GM18511 (cell line): ENCODE measurements at regions not wholly inside any gene's neighbourhood (a gene's known extent, or its start where the extent isn't known, plus 50 kb on each side); places are given as distances from the start of the nearest gene placed in this dataset.
"Not testable (repeated sequence)": the region's sequence is repeated elsewhere in the genome, so short reads cannot be mapped to it uniquely, and the experiment has no call there.

Experiments used
- ATAC-seq: cut with Tn5 transposase; IDR thresholded peaks from one replicate; pipeline ENCODE4 v1.9.1; 2021; ENCODE audit warnings: mild to moderate bottlenecking, moderate library complexity; ENCODE audit not compliant: unreplicated experiment

DNA sequence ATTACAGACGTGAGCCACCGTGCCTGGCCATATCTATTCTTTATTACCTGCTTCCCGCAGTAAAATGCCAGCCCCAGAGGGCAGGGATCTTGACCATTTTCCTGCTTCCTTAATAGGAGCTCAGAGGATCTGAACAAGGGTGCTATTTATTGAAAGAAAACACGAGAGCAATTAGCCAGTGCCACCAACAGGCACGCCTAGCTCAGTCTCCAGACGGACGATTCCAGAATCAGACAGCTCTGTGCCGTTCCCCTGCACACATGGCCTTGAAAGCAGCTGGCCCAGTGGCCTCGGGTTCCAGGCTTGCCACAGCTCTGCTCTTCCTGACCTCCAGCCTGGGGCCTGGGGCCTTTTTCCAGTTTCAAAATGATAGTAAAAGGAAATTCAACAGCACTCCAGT, 135.2 kb upstream of the RFLNA start:
- ATAC-seq = no peak

DNA sequence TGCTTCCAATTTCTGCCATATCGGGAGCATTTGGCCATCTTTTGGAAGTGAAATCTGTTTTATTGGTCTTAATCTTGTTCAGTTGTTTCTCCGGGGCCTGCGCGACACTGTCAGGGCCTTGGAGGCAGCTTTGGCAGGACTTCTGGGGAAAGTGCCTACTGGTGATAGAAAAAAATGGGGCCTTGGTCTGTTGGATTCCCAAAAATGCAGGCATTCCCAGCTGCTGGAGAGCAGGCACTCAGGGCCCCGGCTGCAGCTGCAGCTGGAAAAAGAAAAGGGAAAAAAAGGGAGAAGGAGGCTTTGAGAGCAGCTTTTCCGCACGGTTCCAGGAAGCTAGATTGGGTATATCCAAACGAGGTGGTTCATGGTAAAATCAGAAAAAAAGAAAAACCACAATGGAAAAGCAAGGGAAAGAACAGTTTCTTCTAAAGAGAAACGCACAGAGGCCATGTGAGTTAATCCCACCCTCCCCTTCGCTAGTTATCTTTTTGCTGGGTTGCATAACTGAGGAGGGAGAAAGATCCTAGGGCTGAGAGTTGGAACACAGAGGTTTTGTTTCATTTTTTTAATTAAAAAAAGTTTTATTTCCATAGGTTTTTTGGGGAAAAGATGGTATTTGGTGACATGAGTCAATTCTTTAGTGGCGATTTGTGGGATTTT, 134.7 kb upstream of the RFLNA start:
- ATAC-seq = no peak

DNA sequence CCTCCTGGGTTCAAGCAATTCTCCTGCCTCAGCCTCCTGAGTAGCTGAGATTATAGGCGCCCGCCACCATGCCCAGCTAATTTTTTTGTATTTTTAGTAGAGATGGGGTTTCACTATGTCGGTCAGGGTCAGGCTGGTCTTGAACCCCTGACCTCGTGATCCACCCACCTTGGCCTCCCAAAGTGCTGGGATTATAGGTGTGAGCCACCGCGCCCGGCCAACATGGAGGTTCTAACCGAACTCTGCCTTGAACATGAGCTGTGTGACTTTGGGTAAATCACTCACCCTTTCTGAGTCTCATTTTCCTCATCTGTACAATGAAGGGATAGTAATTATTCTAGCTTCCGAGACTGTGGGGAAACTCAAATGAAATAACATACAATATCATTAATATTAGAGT, 133.5 kb upstream of the RFLNA start:
- not testable (repeated sequence) for ATAC-seq

DNA sequence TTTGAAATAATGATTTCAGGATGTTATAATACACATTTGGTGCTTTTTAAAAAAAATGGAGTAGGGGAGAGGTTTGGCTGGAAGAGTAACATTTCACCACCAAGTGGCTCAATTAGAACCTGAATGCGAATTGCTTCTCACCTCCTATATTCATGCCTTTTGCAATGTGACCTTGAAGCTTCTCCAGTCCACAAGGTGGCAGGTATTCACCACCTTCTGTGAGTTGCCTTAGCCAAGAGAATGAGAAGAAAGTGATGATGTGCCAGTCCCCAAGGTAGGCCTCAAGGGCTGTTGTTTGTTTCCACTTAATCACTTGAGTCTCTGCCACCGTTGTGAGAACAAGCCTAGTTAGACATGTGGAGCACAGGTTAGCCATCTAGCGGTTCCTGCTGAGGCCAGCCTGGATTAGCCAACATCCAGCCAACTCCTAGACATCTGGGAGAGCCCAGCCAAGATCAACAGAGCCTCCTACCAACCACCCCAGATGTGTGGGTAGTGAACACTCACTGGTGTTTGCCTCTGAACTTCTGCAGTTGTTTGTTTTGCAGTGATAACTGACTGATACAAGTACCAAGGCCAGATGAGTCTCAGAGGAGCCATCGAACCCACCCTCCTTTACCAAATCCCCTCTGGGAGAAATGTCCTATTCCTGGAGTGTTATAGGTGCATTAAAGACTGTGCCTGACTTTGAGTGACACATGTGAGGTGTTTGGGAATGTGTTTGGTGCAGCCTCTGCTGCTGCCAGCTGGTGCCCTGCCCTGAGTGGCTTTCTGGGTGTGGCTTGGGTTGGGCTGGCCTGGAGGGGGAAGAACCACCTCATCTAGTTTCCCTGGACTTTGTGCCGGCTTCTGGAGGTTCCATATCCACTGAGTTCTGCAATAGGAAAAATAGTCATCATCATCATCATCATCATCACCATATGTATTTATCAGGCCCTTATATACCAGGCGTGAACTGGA, 132.5 kb upstream of the RFLNA start:
- ATAC-seq = no peak

- no peak for ATAC-seq
Observed at GRCh38 chr12:124165695-124166094, 129.2 kb upstream of the RFLNA start.

DNA sequence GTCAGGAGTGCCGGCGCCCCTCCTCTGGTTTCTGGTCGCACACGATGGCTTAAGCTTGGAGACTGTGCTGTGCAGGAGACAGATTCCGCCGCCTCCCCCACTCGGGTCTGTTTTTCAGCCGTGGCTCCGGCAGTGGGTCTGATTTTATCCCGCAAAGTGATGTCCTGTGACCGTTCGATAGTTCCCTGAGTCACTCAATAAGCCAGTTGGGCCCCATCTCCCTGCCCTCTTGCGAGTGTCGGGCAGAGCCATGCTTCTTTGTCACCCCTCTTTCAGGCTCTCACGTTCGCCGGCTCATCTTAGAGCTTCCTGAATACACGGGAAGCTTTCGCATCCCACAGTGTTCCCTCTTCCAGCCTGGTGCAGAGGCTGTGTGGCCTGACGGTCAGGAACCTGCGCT, 127.8 kb upstream of the RFLNA start:
- ATAC-seq = no peak

DNA sequence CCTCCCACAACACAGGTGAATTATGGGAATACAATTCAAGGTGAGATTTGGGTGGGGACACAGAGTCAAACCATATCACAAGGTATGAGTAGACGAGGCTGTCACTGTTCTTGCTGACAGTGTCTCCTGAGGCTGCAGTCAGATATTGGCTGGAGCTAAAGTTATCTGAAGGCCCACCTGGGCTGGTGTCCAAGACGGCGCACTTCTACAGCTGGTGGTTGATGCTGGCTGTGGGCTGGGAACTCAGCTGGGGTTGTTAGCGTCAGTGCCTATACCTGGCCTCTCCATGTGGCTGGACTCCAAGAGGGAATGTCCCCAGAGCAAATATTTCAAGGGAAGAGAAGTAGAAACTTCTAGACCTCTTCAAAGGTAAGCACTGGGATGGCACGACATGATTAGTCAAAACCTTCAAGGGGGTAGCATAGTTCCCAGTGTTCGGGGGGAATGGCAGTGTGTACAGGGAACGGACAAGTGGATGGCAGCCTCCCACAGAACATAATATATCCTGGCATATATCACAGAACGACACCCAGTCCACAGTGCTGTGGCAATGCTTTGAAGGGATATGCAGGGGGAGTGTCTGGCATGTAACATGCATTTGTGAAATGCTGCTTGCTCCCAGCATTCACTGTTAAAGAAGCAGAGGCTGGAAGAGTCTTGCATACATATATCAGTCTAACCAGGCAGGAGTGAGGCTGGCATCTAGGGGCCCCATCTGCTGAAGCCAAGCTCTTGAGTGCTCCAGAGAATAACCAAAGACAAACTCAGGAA, 126.7 kb upstream of the RFLNA start:
- no peak for ATAC-seq

DNA sequence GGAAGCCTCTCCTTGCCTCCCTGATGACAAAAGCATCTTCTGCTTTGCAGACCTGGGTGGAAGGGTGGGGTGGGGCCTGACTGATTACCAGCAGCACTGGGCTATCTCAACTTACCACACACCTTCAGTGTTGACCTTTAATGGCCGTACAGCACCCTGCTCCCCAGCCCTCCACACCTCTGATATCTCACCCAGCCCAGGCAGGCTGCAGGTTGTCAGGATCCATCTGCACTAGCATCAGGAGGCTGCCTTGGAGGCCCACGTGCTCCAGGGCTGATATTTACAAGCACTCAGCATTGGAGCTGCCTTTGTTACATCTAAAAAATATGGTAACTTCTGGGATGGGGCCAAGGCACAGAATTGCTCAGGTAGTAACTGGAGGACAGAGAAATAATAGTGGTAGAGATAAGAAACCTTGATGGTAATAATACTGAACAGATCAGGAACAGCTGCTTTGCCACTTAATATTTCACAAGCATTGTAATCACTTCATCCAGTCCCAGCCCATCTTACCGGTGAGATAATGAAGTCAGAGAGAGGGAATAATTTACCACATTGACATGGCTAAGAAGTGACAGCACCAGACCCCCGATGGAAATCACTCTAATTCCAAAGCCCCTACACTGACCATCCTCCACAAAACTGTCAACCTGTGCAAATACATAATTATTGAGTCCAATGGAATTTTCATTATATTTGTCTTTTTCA, 125.2 kb upstream of the RFLNA start:
- no peak for ATAC-seq

GRCh38 chr12:124170760-124171159, 124.1 kb upstream of the RFLNA start:
- no peak for ATAC-seq

GRCh38 chr12:124171231-124171979, 123.5 kb upstream of the RFLNA start:
- ATAC-seq = no peak

GRCh38 chr12:124172636-124173035, 122.3 kb upstream of the RFLNA start:
- no peak for ATAC-seq

DNA sequence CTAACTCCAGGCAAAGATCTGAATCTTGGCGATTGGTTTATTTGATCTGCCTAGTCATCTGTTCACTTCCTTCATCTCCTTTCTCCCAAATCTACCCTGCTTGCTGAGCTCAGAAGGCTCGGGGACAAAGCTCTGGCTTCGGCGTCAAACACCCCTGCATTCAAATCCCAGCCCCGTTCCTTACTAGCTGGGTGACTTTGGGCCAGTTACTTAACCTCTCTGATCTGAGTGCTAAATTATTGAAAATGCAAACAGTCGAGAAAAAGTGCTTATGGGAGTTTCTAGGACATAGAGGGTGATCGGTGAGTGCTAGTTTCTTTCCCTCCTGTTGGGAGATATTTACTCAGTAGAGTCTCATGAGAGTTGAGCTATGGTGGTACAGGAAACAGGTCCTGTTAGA, 121.2 kb upstream of the RFLNA start:
- ATAC-seq = no peak

DNA sequence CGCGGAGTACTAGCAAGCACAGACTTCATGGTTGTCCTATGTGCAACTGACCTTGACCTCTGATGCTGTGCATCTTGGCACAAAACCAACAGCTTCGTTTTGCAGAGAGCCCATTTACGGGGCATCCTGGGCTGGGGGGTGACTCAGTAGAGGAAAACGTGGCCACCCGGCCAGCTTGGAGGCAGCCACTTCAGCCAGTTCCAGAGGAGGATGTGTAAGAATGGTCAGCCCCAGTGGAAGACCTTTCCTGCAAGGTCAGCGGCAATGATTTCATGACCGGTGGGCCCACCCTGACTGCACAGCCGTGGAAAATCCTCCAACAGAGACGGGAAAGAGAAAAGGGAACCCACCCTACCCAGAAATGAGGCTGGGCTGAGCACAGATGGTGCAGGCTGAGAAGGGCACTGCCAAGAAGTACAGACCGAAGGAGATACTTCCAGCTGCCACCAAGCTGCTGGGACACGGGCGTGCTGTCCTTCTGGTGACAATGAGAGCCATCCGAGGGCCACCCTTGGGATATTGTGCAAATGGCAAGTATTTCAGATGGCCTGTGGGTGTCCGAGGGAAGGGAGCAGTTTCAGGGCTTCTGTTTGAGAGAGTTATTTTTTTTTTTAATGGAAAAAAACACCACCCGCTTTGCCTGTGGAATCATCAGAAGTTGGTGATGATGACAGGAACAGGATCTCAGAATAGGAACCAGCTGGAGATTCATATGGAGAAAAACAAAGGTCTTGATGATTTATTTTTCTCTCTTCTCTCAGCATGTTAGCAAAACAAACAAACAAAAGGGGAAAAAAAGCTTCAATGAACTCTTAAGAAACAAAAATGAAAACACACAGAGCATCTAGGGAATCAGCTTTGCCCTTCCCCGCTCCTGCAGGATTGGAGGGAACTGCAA, 120.2 kb upstream of the RFLNA start:
- no peak for ATAC-seq

DNA sequence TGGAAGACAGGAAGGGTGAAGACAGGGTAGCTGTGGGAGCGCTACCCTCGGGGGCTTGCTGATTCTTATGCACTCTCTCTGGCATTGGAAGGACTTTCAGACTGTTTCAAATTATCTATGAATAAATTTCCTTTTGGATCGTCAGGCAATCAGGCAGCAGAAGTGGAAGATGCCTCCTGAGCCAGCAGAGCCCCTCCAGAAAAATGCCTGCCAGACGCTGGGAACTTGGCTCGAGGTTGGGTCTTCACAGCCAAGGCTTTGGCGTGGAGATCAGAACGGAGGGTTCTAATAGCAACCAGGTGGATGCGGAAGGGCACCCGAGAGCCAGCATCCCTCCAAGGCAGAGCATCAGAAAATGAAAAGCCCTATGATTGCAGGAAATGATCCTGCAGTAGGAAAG, 119.2 kb upstream of the RFLNA start:
- ATAC-seq = no peak

DNA sequence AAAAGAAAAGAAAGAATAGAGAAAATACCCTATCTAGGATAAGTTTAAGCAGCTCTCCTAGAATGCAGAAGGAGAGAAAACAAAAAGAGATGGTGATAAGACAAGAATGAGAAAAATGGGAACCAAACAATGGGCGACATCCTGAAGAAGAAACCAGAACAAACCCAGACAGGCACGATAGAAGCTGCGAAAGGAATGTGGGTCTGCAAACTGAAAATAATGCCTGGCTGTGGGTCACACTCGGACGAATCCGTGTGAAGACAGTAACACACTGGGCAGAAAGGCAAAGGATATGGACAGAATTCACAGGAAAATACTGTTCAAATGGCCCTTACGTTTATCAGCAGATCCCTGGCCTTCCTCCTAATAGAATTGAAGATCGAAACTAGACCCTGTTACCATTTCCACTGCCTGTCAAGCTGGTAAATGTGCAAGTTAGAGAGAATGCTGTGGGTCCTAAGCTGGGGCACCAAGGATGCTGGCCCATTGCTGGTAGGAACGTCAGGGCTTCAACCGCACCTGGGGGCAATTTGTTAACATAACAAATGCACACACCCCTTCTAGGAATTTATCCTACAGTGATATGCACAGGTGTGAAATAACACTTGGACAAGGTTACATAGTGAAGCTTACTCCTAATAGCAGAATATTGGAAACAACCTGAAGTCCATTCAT, 117.5 kb upstream of the RFLNA start:
- no peak for ATAC-seq

- no peak for ATAC-seq
Observed at GRCh38 chr12:124177951-124178316, 117.0 kb upstream of the RFLNA start.

DNA sequence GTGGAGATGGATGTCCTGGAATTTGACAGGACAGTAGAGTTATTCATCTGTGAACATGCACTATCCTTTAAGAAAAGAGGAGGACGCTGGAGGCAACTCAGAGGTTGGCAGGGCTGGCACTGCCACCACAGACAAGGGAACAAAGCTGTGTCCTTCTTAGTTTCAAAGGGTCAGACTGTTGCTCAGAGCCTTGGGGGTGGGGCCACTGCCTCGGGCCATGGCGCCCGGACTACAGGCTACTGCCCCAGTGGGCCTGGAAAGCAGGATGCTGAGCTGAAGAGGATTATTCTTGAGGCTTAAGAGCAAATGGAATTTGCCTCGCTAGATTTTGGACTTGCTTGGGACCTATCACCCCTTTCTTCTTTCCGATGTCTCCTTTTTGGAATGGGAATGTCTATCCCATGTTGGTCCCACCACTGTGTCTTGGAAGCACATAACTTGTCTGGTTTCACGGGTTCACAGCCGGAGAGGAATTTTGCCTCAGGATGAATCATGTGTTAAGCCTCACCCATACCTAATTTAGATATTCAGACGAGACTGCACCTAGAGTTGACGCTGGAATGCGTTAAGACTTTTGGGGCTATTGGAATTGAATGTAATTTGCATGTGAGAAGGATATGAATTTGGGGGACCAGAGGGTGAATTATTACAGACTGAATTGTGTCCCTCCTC, 114.8 kb upstream of the RFLNA start:
- ATAC-seq = no peak

DNA sequence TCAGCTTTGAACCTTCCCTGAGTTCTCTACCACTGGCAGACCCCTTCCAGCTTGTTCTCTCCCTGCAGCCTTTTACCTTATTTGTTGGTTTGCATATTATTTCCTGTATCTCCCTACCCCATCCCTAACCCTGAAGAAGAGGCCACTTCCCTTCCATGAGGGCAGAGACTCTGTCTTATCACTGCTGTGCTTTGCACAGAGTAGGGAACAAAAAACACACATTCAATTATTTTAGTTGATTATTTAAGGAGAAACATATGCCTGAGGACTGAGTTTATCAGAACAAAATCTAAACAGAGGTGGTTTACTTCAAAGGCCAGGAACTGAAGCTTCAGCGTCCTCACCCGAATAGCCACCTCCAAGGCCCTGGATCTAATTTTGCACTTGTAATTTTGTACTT, 111.7 kb upstream of the RFLNA start:
- no peak for ATAC-seq
